GM12892 (cell line): ENCODE measurements at regions not wholly inside any gene's neighbourhood (a gene's known extent, or its start where the extent isn't known, plus 50 kb on each side); places are given as distances from the start of the nearest gene placed in this dataset.

Experiments
- DNase-seq: peaks from one replicate; pipeline ENCODE4 v3.0.0; 2011; ENCODE audit not compliant: insufficient read length
- FAIRE-seq: peaks from 2 replicates; lab custom pipeline; 2011; peaks lifted over from hg19 to GRCh38; lab: Jason Lieb, UNC
- POLR2A ChIP-seq: IDR thresholded peaks from 2 replicates; pipeline ENCODE4 v1.6.1; 2011; ENCODE audit warnings: low read depth, low read length, control low read depth
- POLR2AphosphoS5 ChIP-seq: IDR thresholded peaks from 2 replicates; pipeline ENCODE4 v1.6.1; 2011; ENCODE audit warnings: low read depth, low read length, control low read depth
- TAF1 ChIP-seq: IDR thresholded peaks from 2 replicates; pipeline ENCODE4 v1.6.1; 2011; ENCODE audit warnings: low read depth, mild to moderate bottlenecking, control low read depth, low read length, borderline replicate concordance

DNA sequence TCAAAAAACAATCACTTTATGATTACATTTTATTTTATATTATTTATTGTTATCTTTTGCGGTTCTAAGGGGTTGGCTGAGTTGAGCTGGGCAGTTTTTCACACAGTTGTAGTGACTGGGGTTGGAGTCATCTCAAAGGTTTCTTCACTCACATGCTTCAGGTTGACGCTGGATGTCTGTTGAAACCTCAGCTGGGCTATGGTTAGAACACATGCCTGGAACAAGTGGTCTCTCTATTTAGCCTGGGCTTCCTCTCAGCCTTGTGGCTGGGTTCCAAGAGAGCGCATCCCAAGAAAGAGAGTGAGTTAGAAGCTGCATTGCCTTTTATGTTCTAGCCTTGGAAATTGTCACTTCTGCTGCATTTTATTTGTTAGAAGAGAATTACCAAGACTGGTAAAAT, 87.4 kb downstream of the CBLL2 start:
- FAIRE-seq = no peak
- DNase-seq = no peak
- TF ChIP-seq TAF1 (no peak), POLR2AphosphoS5 (no peak), POLR2A (no peak)

DNA sequence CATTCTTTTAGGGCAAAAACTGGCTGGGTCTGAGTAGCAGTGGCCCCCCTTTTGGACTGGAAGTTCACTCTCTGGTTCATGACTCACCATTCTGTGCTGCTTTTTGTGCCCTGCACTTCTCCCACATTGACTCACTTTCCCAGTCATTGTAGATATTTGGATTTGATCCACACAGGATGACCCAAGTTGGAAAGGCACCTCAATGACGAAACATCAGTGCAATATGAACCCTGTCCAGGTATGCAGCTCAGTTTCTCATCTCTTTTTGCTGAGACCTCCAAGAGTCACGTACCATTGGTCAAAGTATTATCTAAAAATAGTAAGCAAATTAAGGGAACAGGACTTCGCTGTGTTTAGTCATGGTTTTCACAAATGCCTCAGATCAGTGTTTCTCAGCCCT, 92.7 kb downstream of the CBLL2 start:
- DNase-seq = no peak

GRCh38 chrX:22366166-22366702, 93.5 kb downstream of the CBLL2 start:
- no peak for TF ChIP-seq POLR2AphosphoS5
- TF ChIP-seq POLR2A = no peak
- TF ChIP-seq TAF1 = no peak
- no peak for FAIRE-seq
- no peak for DNase-seq

More for the DNA sequence above, 92.7 kb downstream of the CBLL2 start:
- TF ChIP-seq POLR2A = no peak
- no peak for TF ChIP-seq TAF1
- no peak for TF ChIP-seq POLR2AphosphoS5
- no peak for FAIRE-seq

- DNase-seq (no peak), FAIRE-seq (no peak)
- TF ChIP-seq TAF1 (no peak), POLR2AphosphoS5 (no peak), POLR2A (no peak)
Measured at GRCh38 chrX:22366906-22367305, 94.2 kb downstream of the CBLL2 start.

DNA sequence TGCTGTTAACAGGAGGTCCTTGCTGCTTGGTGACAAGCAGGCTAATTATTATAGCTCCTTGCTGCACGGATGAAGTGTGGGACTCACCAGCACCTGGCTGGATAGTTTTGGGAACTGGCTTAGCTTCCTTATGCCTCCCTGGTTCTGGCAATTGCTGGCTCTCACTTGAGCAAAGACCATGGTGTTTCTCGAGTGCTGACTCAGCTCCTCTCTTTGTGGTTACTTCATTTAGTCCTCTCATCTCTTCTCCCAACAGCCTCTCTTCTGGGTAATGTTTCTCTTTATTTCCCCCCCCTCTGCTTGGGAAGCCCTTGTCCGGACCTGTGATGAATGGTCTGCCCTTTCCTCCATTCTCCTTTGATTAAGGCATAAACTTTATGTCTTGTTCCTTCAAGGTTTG, 100.4 kb downstream of the CBLL2 start:
- FAIRE-seq = no peak
- DNase-seq = no peak
- TF ChIP-seq POLR2A (no peak), TAF1 (no peak), POLR2AphosphoS5 (no peak)

DNA sequence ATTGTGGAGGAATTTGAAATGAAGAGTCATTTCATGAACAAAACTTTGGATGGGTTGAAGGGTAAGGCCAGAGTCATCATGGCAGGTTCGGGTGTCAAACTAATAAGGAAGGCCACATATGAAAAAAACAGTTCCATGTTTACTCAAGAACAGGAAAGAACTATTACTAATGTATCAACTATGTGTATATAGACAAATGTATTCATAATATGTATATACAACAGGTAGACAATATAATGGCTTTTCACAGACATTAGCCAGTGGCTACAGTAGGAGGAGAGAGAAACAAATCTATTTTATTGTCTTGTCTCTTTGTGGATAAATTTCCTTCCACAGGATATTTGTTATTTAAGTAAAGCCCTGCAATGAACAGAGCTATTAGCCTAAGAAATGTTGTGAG, 101.1 kb downstream of the CBLL2 start:
- no peak for FAIRE-seq
- TF ChIP-seq TAF1 = no peak
- no peak for TF ChIP-seq POLR2AphosphoS5
- TF ChIP-seq POLR2A = no peak
- no peak for DNase-seq

GRCh38 chrX:22376369-22376768, 103.7 kb downstream of the CBLL2 start:
- no peak for FAIRE-seq
- TF ChIP-seq POLR2AphosphoS5 (no peak), POLR2A (no peak), TAF1 (no peak)
- no peak for DNase-seq

DNA sequence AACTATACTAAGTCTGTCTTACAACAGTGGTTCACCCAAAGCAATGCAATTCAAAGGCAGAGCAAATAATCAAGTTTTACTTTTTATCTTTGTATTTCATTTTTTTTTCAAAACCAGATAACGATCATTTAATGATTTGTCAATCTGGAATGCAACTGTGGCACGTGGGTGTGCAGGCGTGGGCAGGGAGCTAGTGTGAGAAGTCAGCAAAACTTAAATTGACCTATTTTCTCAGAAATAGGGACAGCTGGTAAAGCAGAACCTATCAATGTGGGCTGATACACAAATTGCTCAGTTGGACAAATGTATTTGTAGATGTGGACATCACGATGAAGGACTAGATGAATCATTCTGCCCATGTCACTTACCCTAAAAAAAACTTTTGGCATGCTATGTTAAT, 105.6 kb downstream of the CBLL2 start:
- DNase-seq (no peak), FAIRE-seq (no peak)
- TF ChIP-seq POLR2AphosphoS5 (no peak), POLR2A (no peak), TAF1 (no peak)

DNA sequence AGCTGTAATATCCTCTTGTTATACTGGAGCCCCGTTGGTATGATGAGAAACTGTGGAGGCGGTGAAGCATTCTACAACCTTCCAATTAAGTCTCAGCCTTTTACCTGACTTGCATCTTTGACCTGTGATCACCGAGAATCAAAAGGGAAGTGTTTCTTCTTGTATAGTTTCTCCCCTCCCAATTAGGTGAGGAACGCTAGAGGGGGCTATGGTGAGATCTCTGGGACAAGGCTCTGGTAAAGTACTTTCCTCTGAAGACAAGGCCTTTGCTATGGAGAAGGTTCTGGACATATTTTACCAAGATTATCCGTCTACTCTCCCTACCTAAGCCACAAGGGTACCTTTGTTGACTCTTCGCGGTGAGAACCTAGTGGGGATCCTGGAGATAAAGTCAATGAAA, 111.3 kb downstream of the CBLL2 start:
- no peak for DNase-seq
- no peak for FAIRE-seq
- TF ChIP-seq POLR2A = no peak
- TF ChIP-seq POLR2AphosphoS5 = no peak
- no peak for TF ChIP-seq TAF1

DNA sequence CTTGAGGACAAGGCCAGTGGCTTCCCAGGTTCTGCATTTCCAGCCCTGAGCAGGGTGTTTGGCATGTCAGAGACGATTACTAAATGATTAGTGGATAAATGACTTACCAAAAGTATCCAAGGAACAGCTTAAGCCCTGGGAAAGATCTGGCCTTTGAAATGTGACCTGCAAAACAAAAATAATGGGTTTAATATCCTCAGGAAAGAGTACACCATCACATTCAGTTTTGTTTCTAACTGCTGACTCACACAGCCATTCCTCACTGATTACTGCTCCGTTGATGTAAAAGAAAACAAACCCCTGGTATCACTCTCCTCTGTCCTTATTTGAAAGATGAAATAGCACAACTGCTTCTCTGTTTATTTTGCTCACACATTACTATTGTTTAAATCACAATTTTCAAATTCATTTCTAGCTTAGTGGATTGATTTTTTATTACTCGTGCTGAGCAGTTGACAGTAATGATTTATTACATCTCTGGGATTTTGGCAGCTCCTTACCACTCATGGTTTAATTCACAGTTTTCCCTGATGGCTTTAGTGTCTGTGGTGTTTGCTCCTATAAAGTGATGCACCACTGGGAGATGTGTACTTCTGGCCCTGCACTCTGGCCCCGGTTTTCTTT, 117.0 kb downstream of the CBLL2 start:
- TF ChIP-seq TAF1 = no peak
- TF ChIP-seq POLR2A = no peak
- no peak for TF ChIP-seq POLR2AphosphoS5
- DNase-seq (no peak), FAIRE-seq (no peak)

DNA sequence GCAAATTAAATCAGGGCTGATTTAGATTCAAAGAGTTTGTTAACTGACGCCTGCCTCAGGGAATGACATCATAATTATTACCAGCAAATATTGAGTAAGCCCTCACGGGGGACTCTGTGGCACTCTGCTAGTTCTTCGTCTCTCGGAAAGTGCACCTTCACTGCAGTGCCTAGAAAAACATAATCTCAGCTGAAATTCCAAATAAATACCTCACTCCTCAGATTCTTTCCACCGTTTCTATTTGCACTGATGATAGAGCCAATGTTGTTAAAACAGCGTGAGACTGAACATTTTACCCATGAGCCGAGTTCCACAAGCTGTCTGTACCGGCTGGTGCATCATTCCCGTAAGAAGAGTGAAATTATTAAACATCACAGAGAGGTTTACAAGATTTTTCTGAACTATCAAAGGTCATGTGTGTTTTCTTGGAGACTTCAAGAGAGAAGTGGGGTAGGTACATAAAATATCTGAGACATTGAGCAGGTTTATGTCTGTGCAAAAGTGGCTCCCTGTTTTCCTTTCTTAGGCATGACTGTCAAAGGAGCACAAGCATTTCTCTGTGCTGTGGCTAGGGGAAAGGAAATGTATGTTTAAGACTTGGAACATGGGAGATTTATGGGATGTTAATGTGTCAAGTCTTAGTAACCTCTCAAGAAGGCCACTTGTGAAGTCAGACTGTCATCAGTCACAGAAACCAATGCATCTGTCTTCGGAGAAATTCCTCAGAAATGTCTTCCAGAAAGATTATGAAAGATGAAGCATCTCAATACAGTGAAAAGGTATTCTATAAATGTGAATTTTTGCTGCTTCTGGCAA, 119.6 kb downstream of the CBLL2 start:
- DNase-seq (no peak), FAIRE-seq (no peak)
- TF ChIP-seq POLR2A (no peak), TAF1 (no peak), POLR2AphosphoS5 (no peak)
